Fibroblast of skin of left quadriceps (primary cell): ENCODE measurements at regions not wholly inside any gene's neighbourhood (a gene's known extent, or its start where the extent isn't known, plus 50 kb on each side); places are given as distances from the start of the nearest gene placed in this dataset.
"Not testable (repeated sequence)": the region's sequence is repeated elsewhere in the genome, so short reads cannot be mapped to it uniquely, and the experiment has no call there.

Experiments
- DNase-seq, 2 experiments: peaks; one replicate each; pipeline ENCODE4 v3.0.0-alpha.2; 2013; ENCODE audit warnings: low read depth in 2 of 2

- no peak for DNase-seq
Measured at GRCh38 chr14:48274826-48275225, 599.4 kb upstream of the MDGA2 start.

- DNase-seq, result not testable (repeated sequence)
Measured at GRCh38 chr14:48267926-48268325, 592.5 kb upstream of the MDGA2 start.

- not testable (repeated sequence) for DNase-seq
Measured at GRCh38 chr14:48266201-48266600, 590.8 kb upstream of the MDGA2 start.

GRCh38 chr14:48261436-48261835 lies 586.0 kb upstream of the MDGA2 start:
- no peak for DNase-seq

GRCh38 chr14:48260394-48261295 lies 585.2 kb upstream of the MDGA2 start:
- not testable (repeated sequence) for DNase-seq

- DNase-seq, result not testable (repeated sequence)
Measured at GRCh38 chr14:48259876-48260275, 584.5 kb upstream of the MDGA2 start.

GRCh38 chr14:48259232-48259631 lies 583.8 kb upstream of the MDGA2 start:
- not testable (repeated sequence) for DNase-seq

- not testable (repeated sequence) for DNase-seq
Measured at GRCh38 chr14:48258703-48259102, 583.3 kb upstream of the MDGA2 start.

GRCh38 chr14:48253020-48253419 lies 577.6 kb upstream of the MDGA2 start:
- no peak for DNase-seq

- no peak for DNase-seq
Measured at GRCh38 chr14:48251290-48251689, 575.9 kb upstream of the MDGA2 start.

- DNase-seq, result no peak
Measured at GRCh38 chr14:48250575-48250974, 575.2 kb upstream of the MDGA2 start.

- DNase-seq, result no peak
Measured at GRCh38 chr14:48247977-48248376, 572.6 kb upstream of the MDGA2 start.

- no peak for DNase-seq
Measured at GRCh38 chr14:48243900-48244299, 568.5 kb upstream of the MDGA2 start.

GRCh38 chr14:48229091-48229490 lies 553.7 kb upstream of the MDGA2 start:
- no peak for DNase-seq

GRCh38 chr14:48193893-48194292 lies 518.5 kb upstream of the MDGA2 start:
- no peak for DNase-seq

GRCh38 chr14:48149624-48150023 lies 474.2 kb upstream of the MDGA2 start:
- DNase-seq, result not testable (repeated sequence)

- DNase-seq, result no peak
Measured at GRCh38 chr14:48140804-48141203, 465.4 kb upstream of the MDGA2 start.

- DNase-seq, result no peak
Measured at GRCh38 chr14:48129472-48129871, 454.1 kb upstream of the MDGA2 start.

GRCh38 chr14:48127674-48128073 lies 452.3 kb upstream of the MDGA2 start:
- no peak for DNase-seq

GRCh38 chr14:48125654-48126053 lies 450.2 kb upstream of the MDGA2 start:
- DNase-seq, result no peak

GRCh38 chr14:48113713-48114112 lies 438.3 kb upstream of the MDGA2 start:
- DNase-seq, result no peak

GRCh38 chr14:48111151-48111550 lies 435.7 kb upstream of the MDGA2 start:
- DNase-seq, result no peak

- no peak for DNase-seq
Measured at GRCh38 chr14:48107646-48108045, 432.2 kb upstream of the MDGA2 start.

GRCh38 chr14:48096897-48097296 lies 421.5 kb upstream of the MDGA2 start:
- no peak for DNase-seq
